DOHH2 (cell line): ENCODE measurements at regions not wholly inside any gene's neighbourhood (a gene's known extent, or its start where the extent isn't known, plus 50 kb on each side); places are given as distances from the start of the nearest gene placed in this dataset.

Experiments used
- EZH2phosphoT487 ChIP-seq: fragments of 200-600 bp; sonication (generic); IDR thresholded peaks from 2 replicates; pipeline ENCODE4 v1.6.1; 2017; ENCODE audit warnings: borderline replicate concordance, mild to moderate bottlenecking, antibody characterized with exemption, low read length, moderate library complexity, mixed read lengths
- TF ChIP-seq, protein P1 (sequence below): fragments of 200-600 bp; sonication (generic); IDR thresholded peaks from one replicate; pipeline ENCODE4 v1.5.1; 2014; ENCODE audit warnings: antibody characterized with exemption, mild to moderate bottlenecking, low read depth, low read length; ENCODE audit not compliant: poor library complexity, severe bottlenecking

DNA sequence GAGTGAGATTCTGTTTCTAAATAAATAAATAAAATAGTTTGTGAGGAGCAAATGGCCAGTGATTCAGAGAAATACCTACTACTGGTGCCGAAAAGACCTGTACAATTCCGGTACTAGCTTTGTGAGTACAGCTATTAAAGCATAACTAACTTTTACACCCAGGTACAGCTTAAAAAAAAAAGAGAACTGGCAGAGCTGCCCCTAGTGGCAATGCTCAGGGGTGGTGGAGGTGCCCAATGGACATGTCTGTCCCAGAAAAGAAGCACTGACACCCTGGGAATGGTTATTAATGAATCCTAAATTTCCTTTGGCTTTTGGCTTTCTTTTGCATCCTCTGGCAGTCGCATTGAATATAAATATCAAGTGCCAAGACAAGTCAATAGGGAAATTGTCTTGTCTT is 87.0 kb downstream of the LIPG start:
- TF ChIP-seq, protein P1, sequence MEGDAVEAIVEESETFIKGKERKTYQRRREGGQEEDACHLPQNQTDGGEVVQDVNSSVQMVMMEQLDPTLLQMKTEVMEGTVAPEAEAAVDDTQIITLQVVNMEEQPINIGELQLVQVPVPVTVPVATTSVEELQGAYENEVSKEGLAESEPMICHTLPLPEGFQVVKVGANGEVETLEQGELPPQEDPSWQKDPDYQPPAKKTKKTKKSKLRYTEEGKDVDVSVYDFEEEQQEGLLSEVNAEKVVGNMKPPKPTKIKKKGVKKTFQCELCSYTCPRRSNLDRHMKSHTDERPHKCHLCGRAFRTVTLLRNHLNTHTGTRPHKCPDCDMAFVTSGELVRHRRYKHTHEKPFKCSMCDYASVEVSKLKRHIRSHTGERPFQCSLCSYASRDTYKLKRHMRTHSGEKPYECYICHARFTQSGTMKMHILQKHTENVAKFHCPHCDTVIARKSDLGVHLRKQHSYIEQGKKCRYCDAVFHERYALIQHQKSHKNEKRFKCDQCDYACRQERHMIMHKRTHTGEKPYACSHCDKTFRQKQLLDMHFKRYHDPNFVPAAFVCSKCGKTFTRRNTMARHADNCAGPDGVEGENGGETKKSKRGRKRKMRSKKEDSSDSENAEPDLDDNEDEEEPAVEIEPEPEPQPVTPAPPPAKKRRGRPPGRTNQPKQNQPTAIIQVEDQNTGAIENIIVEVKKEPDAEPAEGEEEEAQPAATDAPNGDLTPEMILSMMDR: peak; percentile 15
- no peak for TF ChIP-seq EZH2phosphoT487
